Astrocyte (in vitro differentiated cells and primary cell): ENCODE measurements at regions not wholly inside any gene's neighbourhood (a gene's known extent, or its start where the extent isn't known, plus 50 kb on each side); places are given as distances from the start of the nearest gene placed in this dataset.

Experiments used
- DNase-seq: peaks from one replicate; pipeline ENCODE4 v3.0.0-alpha.2; 2010; ENCODE audit warnings: low read depth
- FAIRE-seq: peaks from 2 replicates; lab custom pipeline; 2011; peaks lifted over from hg19 to GRCh38; lab: Jason Lieb, UNC
- H2AFZ ChIP-seq: 2 replicates; pipeline ENCODE4 v1.6.0; 2012; ENCODE audit warnings: low read depth, low read length, inconsistent platforms
- H3K27ac ChIP-seq: 2 replicates; pipeline ENCODE4 v1.5.1; 2011; ENCODE audit warnings: low read depth, low read length, inconsistent platforms
- H3K27me3 ChIP-seq: 2 replicates; pipeline ENCODE4 v1.6.0; 2011; ENCODE audit warnings: low read length, inconsistent platforms; ENCODE audit not compliant: insufficient read depth
- H3K36me3 ChIP-seq: 2 replicates; pipeline ENCODE4 v1.5.1; 2011; ENCODE audit warnings: low read length, inconsistent platforms; ENCODE audit not compliant: insufficient read depth
- H3K4me1 ChIP-seq: 2 replicates; pipeline ENCODE4 v1.5.1; 2011; ENCODE audit warnings: low read length, inconsistent platforms; ENCODE audit not compliant: insufficient read depth
- H3K4me2 ChIP-seq: 2 replicates; pipeline ENCODE4 v1.6.0; 2012; ENCODE audit warnings: low read length, inconsistent platforms
- H3K4me3 ChIP-seq: 2 replicates; pipeline ENCODE4 v1.5.1; 2011; ENCODE audit warnings: low read depth, mild to moderate bottlenecking, low read length, inconsistent platforms; ENCODE audit not compliant: insufficient read depth
- H3K79me2 ChIP-seq: 2 replicates; pipeline ENCODE4 v1.6.0; 2012; ENCODE audit warnings: mild to moderate bottlenecking, low read length, inconsistent platforms; ENCODE audit not compliant: insufficient read depth
- H3K9ac ChIP-seq: 2 replicates; pipeline ENCODE4 v1.6.0; 2012; ENCODE audit warnings: mild to moderate bottlenecking, low read length, inconsistent platforms
- H3K9me3 ChIP-seq: 2 replicates; pipeline ENCODE4 v1.5.1; 2012; ENCODE audit warnings: low read depth, mild to moderate bottlenecking, low read length, inconsistent platforms; ENCODE audit not compliant: insufficient read depth
- H4K20me1 ChIP-seq: 2 replicates; pipeline ENCODE4 v1.6.0; 2012; ENCODE audit warnings: low read length, inconsistent platforms; ENCODE audit not compliant: insufficient read depth
- H3K27ac Mint-ChIP-seq: one replicate; pipeline ENCODE4 v1.8.0; 2021; ENCODE audit warnings: mild to moderate bottlenecking, mixed read lengths; ENCODE audit not compliant: unreplicated experiment
- H3K27me3 Mint-ChIP-seq: one replicate; pipeline ENCODE4 v1.8.0; 2021; ENCODE audit warnings: low read depth, mixed read lengths; ENCODE audit not compliant: unreplicated experiment
- H3K36me3 Mint-ChIP-seq: one replicate; pipeline ENCODE4 v1.8.0; 2021; ENCODE audit warnings: low read depth, mixed read lengths; ENCODE audit not compliant: unreplicated experiment
- H3K4me1 Mint-ChIP-seq: one replicate; pipeline ENCODE4 v1.8.0; 2021; ENCODE audit warnings: low read depth, mixed read lengths; ENCODE audit not compliant: unreplicated experiment
- H3K4me3 Mint-ChIP-seq: one replicate; pipeline ENCODE4 v1.8.0; 2021; ENCODE audit warnings: mild to moderate bottlenecking, moderate library complexity, mixed read lengths; ENCODE audit not compliant: unreplicated experiment
- H3K9me3 Mint-ChIP-seq: one replicate; pipeline ENCODE4 v1.8.0; 2021; ENCODE audit warnings: mild to moderate bottlenecking, mixed read lengths; ENCODE audit not compliant: unreplicated experiment
- EZH2 ChIP-seq: IDR thresholded peaks from 2 replicates; pipeline ENCODE4 v1.6.1; 2012; ENCODE audit warnings: mild to moderate bottlenecking, low read length, inconsistent platforms; ENCODE audit not compliant: insufficient read depth
- TF ChIP-seq, protein P1 (sequence below): IDR thresholded peaks from 2 replicates; pipeline ENCODE4 v1.5.1; 2011; ENCODE audit warnings: low read depth, mild to moderate bottlenecking, inconsistent platforms, low read length, moderate library complexity; ENCODE audit not compliant: insufficient read depth

DNA sequence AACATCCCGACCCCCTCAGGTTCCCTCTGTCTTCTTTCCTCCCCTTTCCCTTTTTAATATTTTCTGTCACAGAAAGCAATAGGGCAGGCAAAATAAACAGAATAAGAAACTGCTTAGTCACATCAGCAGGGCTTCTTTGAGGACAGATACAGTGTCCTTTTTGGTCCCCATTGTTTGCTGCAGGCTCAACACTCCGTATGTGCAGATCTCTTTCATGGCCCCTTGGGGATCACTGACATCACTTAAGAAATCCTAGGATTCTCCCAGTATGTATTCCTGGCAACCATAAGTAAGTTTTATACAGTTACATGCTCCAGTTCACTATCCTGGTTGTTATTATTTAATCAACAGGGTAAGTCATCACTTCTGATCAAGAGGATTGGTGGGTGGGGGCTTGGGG lies 448.0 kb downstream of the NKX6-1 start:
- no peak for FAIRE-seq
- Histone ChIP-seq H3K27me3 (no peaks in the 10 kb centered on the region), H4K20me1 (no peaks in the 10 kb centered on the region), H3K4me1 (no peaks in the 10 kb centered on the region), H3K9ac (no peak overlapping the region), H3K79me2 (no peaks in the 10 kb centered on the region), H3K36me3 (no peaks in the 10 kb centered on the region), H3K27ac (no peak overlapping the region), H3K9me3 (no peaks in the 10 kb centered on the region), H2AFZ (no peak overlapping the region), H3K4me2 (no peak overlapping the region), H3K4me3 (no peak overlapping the region)
- Mint-ChIP-seq H3K27ac (no peak overlapping the region), H3K4me1 (peaks cover 3% of the 10 kb centered on the region), H3K9me3 (no peaks in the 10 kb centered on the region), H3K27me3 (no peaks in the 10 kb centered on the region), H3K4me3 (no peak overlapping the region), H3K36me3 (no peaks in the 10 kb centered on the region)
- DNase-seq: no peak
- TF ChIP-seq, protein P1, sequence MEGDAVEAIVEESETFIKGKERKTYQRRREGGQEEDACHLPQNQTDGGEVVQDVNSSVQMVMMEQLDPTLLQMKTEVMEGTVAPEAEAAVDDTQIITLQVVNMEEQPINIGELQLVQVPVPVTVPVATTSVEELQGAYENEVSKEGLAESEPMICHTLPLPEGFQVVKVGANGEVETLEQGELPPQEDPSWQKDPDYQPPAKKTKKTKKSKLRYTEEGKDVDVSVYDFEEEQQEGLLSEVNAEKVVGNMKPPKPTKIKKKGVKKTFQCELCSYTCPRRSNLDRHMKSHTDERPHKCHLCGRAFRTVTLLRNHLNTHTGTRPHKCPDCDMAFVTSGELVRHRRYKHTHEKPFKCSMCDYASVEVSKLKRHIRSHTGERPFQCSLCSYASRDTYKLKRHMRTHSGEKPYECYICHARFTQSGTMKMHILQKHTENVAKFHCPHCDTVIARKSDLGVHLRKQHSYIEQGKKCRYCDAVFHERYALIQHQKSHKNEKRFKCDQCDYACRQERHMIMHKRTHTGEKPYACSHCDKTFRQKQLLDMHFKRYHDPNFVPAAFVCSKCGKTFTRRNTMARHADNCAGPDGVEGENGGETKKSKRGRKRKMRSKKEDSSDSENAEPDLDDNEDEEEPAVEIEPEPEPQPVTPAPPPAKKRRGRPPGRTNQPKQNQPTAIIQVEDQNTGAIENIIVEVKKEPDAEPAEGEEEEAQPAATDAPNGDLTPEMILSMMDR: no peak
- TF ChIP-seq EZH2: no peak

- H3K4me1 ChIP-seq: no peaks in the 10 kb centered on the region
- H3K9me3 Mint-ChIP-seq: no peaks in the 10 kb centered on the region
- H3K4me3 Mint-ChIP-seq: no peak overlapping the region
- H3K4me1 Mint-ChIP-seq: peaks cover 3% of the 10 kb centered on the region
- no peak overlapping the region for H3K4me2 ChIP-seq
- H4K20me1 ChIP-seq: no peaks in the 10 kb centered on the region
- H3K9ac ChIP-seq: no peak overlapping the region
- H3K27me3 Mint-ChIP-seq: no peaks in the 10 kb centered on the region
- H3K27ac Mint-ChIP-seq: no peak overlapping the region
- DNase-seq (no peak), FAIRE-seq (no peak)
- no peaks in the 10 kb centered on the region for H3K36me3 Mint-ChIP-seq
- H2AFZ ChIP-seq: no peak overlapping the region
- no peak overlapping the region for H3K4me3 ChIP-seq
- no peaks in the 10 kb centered on the region for H3K36me3 ChIP-seq
- no peaks in the 10 kb centered on the region for H3K9me3 ChIP-seq
- H3K27ac ChIP-seq: no peak overlapping the region
- TF ChIP-seq, protein P1: no peak
- TF ChIP-seq EZH2: no peak
- no peaks in the 10 kb centered on the region for H3K27me3 ChIP-seq
- no peaks in the 10 kb centered on the region for H3K79me2 ChIP-seq
Observed at GRCh38 chr4:84050015-84050414, 449.1 kb downstream of the NKX6-1 start.

DNA sequence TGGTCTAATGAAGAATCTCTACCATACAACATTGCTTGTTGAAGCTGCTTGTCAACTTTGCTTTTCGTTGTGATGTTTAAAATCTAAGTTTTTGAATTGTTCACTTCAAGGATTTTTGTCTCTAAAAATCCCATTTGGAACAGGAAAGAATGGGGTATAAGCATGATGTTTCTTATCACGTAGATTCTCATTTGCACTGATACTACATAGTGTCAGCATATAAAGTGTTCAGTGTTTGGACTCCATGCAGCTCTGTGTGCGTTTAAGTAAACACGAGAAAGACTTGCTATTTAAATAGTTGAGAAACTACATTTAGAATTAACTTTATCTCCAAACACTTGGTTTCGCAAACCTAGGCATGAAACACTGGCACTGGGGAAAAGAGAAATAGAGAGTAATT lies 452.5 kb downstream of the NKX6-1 start:
- H3K4me1 Mint-ChIP-seq: peaks cover 3% of the 10 kb centered on the region
- H3K9me3 ChIP-seq: no peaks in the 10 kb centered on the region
- H3K27me3 Mint-ChIP-seq: no peaks in the 10 kb centered on the region
- H3K4me1 ChIP-seq: no peaks in the 10 kb centered on the region
- no peak overlapping the region for H3K27ac Mint-ChIP-seq
- no peaks in the 10 kb centered on the region for H3K9me3 Mint-ChIP-seq
- no peak overlapping the region for H3K9ac ChIP-seq
- H3K4me3 ChIP-seq: no peak overlapping the region
- no peaks in the 10 kb centered on the region for H4K20me1 ChIP-seq
- no peak overlapping the region for H2AFZ ChIP-seq
- H3K27me3 ChIP-seq: no peaks in the 10 kb centered on the region
- H3K36me3 ChIP-seq: no peaks in the 10 kb centered on the region
- DNase-seq (no peak), FAIRE-seq (no peak)
- no peak overlapping the region for H3K4me2 ChIP-seq
- H3K27ac ChIP-seq: no peak overlapping the region
- H3K79me2 ChIP-seq: no peaks in the 10 kb centered on the region
- H3K4me3 Mint-ChIP-seq: no peak overlapping the region
- TF ChIP-seq, protein P1: no peak
- TF ChIP-seq EZH2: no peak
- H3K36me3 Mint-ChIP-seq: no peaks in the 10 kb centered on the region
